GM12872 (cell line): ENCODE measurements at regions not wholly inside any gene's neighbourhood (a gene's known extent, or its start where the extent isn't known, plus 50 kb on each side); places are given as distances from the start of the nearest gene placed in this dataset.

ENCODE experiments used
- TF ChIP-seq, protein P1 (sequence below): IDR thresholded peaks from 3 replicates; pipeline ENCODE4 v1.5.1; 2011; ENCODE audit warnings: low read depth, mild to moderate bottlenecking, low read length, moderate library complexity; ENCODE audit not compliant: insufficient read depth

DNA sequence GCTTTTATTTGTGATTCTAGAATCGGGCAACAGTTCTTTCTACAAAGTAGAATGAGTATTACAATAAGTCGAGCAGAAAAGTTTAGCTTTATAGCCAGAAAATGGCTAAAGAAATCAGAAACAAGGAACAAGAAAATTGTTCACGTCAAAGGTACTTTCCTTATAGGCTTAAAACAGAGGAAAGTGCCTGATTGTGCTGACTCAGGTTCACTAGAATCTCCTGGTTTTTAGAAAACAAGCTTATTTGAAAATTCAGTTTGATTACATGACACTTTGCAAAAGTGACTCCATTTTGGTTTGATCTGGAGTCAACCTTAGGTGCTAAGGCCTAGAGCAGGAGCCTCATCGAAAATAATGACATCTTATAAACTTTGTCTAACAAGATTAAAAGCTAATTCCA lies 564.7 kb upstream of the FLRT2 start:
- TF ChIP-seq, protein P1, sequence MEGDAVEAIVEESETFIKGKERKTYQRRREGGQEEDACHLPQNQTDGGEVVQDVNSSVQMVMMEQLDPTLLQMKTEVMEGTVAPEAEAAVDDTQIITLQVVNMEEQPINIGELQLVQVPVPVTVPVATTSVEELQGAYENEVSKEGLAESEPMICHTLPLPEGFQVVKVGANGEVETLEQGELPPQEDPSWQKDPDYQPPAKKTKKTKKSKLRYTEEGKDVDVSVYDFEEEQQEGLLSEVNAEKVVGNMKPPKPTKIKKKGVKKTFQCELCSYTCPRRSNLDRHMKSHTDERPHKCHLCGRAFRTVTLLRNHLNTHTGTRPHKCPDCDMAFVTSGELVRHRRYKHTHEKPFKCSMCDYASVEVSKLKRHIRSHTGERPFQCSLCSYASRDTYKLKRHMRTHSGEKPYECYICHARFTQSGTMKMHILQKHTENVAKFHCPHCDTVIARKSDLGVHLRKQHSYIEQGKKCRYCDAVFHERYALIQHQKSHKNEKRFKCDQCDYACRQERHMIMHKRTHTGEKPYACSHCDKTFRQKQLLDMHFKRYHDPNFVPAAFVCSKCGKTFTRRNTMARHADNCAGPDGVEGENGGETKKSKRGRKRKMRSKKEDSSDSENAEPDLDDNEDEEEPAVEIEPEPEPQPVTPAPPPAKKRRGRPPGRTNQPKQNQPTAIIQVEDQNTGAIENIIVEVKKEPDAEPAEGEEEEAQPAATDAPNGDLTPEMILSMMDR: no peak

DNA sequence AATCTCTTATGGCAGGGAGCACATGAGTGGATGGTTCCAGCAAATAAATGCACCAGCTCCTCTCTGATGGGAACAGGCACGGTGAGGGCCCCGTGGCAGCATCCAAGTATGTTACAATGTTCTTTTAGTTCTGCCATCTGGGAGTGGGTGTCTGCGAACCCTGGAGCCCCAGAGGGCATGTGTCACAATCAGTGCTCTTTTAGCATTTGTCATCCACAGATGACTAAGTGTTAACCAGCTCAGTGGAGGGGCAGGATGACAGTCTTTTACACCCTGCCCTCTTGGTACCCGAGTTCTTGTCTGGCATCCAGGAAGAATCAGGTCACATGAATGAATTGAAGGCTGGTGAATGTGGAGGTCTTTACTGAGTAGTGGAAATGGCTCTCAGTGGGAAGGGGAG lies 560.4 kb upstream of the FLRT2 start:
- TF ChIP-seq, protein P1: no peak

DNA sequence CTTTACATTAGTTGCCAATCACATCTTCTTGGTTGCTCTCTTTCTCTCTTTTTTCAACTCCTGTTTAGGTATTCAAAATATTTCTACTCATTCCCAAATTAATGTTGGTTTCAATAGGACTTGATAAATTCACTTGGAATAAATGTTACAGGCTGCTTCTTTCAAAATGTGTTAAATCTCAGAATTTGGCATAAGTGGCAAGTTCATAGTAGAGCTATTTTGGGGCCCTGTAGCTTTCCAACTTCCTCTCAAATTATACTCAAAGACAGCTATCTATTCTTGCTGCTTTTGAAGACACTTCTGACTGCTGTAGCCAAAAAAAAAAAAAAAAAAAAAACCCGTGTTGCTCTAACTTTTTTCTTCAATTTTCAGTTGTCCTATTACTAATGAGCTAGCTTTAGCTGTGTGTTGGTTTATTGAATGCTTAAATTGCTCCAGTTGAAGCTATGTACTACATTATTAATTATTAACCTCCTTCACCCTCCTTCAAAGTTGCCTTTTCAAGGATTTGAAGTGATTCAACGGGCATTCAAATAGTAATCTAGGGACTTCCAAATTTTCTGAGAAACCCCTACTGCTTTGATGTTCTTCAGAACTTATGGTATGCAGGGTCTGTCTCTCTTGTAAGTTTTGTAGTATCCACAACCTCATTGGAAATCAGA lies 554.6 kb upstream of the FLRT2 start:
- TF ChIP-seq, protein P1: no peak

DNA sequence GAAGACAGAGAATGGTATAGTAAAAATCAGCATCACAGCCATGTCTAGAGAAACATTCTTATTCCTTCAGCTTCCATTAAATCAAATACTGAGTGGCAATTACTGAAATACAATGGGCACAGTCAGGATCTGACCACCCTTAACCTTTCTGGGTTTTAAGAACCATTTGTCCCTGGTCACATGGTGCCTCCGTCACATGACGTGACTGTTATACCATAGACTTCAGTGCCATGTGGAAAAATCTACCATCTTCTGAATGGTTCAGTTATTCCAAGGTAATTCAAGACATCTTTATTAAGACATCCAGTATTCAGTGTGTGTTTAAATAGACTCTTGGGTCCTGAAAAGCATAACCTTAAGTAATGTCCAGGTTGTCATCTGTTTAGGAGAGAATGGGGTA lies 553.1 kb upstream of the FLRT2 start:
- TF ChIP-seq, protein P1: no peak

DNA sequence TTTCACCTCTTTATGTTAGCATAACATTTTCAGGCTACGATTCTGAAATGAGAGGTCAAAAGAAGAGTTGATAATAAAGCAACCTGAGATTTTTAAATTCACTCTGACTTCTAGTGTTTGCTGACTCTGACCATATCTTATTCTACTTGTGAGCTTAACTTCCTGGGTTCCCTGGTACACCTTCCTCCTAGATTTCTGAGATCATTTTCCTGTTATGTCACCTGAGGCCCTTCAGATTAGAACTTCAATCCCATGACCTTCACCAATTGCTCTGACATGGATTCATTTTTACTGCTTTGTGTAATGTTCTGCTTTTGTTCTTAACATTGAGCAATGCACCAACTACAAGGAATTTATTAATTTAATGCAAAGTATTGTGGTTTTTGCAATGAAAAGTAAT lies 542.9 kb upstream of the FLRT2 start:
- TF ChIP-seq, protein P1: no peak

DNA sequence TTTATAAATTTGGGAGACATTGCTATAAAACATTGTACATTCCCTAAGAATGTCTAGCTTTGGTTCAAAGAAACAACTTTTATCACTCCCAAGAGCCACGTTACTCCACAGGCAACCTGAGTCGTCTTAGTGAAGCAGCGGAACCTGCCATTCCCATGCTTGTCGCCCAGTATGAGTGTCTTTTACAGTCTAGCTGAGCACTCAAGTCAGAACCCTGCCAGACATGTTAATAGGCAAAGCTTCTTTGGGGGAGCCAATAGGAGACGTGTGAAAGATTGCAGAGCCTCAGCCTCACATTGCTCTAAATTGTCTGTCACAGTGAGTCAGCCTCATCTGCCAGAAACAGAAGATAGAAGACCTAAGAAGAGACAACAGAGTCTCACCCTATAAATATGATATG lies 541.6 kb upstream of the FLRT2 start:
- TF ChIP-seq, protein P1: no peak

DNA sequence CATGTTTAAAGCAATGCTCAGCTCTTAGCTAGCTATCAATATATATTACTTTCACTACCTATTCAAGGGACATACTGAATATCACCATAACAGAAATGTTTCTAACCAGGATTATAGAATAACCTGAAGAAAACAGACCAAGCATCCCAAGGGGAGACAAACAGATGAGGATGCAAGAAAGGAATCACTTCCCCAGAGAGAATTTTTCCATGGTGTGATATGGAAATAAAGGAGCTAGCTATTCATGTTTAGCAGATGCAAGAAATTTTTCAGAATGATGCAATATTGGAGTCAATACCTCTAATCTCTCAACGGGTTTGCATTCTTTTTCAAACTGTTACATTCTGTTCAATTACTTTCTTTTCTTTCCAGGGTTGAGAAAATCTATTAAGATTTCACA lies 538.9 kb upstream of the FLRT2 start:
- TF ChIP-seq, protein P1: no peak
